ENCODE measurements at regions not wholly inside any gene's neighbourhood (a gene's known extent, or its start where the extent isn't known, plus 50 kb on each side); places are given as distances from the start of the nearest gene placed in this dataset.

DNA sequence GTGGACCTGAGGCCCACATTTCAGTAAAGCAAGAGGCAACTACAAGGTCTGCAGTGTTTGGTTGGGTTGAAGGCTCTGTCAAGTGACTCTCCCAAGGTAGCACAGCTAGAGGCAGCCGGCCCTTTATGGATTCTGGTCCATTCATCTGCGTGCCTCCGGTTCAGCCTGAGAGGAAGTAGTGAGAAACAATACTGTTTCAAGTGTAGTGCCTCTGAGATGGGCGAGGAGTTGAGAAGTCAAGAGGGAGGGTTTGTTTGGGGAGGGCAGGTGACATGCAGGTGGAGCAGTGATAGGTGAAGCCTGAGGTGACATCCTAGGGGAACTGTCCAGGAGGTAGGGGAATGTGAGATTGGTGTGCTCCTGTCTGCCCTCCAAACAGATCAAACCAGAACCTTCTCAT, 933.5 kb downstream of the VRK1 start:
- in situ Hi-C loops (cut with MboI; ENCODE audit: low sequenced_read_pairs) = no loop called here
- Histone ChIP-seq H3K4ac (ENCODE audit: low read depth, low read length) (no peak overlapping the region), H3K27me3 (ENCODE audit: control insufficient read depth, insufficient read depth, low read length) (no peaks in the 10 kb centered on the region), H2BK15ac (ENCODE audit: low read depth, low read length) (no peak overlapping the region), H2BK120ac (ENCODE audit: low read depth, low read length) (no peak overlapping the region), H3K36me3 (ENCODE audit: control insufficient read depth, insufficient read depth, low read length) (no peaks in the 10 kb centered on the region), H4K20me1 (ENCODE audit: insufficient read depth, low read length) (no peaks in the 10 kb centered on the region), H2AK9ac (replicated peaks; ENCODE audit: low read depth, low read length, poor library complexity) (no peak overlapping the region), H2AK5ac (ENCODE audit: low read depth, low read length) (no peak overlapping the region), H2BK20ac (ENCODE audit: low read depth, low read length) (no peak overlapping the region), H3K9me1 (ENCODE audit: insufficient read depth, low read length) (no peaks in the 10 kb centered on the region), H3K56ac (ENCODE audit: extremely low read depth, insufficient read depth, low read length) (no peak overlapping the region), H4K5ac (ENCODE audit: low read depth, low read length) (no peak overlapping the region), H2BK5ac (ENCODE audit: low read depth, low read length, poor library complexity, severe bottlenecking) (no peak overlapping the region), H3K79me1 (ENCODE audit: low read depth in 1 of 2, low read length in 2 of 2) (no peaks in the 10 kb centered on the region), H3K4me1 (ENCODE audit: control insufficient read depth, insufficient read depth, low read length) (no peaks in the 10 kb centered on the region), H3K4me2 (ENCODE audit: low read depth, low read length) (no peak overlapping the region), H3K9ac (ENCODE audit: low read depth, low read length) (no peak overlapping the region), H3K9me3 (ENCODE audit: control insufficient read depth, insufficient read depth, low read length) (peaks cover 14% of the 10 kb centered on the region), H3K27ac (ENCODE audit: insufficient read depth, low read length) (no peak overlapping the region), H3K18ac (ENCODE audit: low read depth, low read length) (no peak overlapping the region), H4K8ac (ENCODE audit: low read depth in 2 of 2, low read length in 2 of 2) (no peak overlapping the region), H3K23ac (ENCODE audit: low read depth, low read length) (no peak overlapping the region), H2AFZ (replicated peaks; ENCODE audit: low read length, poor library complexity) (no peak overlapping the region), H3K4me3 (ENCODE audit: insufficient read depth, low read depth, low read length) (no peak overlapping the region), H3K14ac (replicated peaks; ENCODE audit: low read depth, low read length) (no peak overlapping the region), H4K91ac (ENCODE audit: insufficient read depth, low read depth, low read length) (no peak overlapping the region)
- CTCF ChIA-PET = no interaction called here
- TF ChIP-seq MAZ (IDR thresholded peaks at IDR 0.05; ENCODE audit: borderline replicate concordance, low read depth, low read length) = no peak
- TF ChIP-seq, protein P1, sequence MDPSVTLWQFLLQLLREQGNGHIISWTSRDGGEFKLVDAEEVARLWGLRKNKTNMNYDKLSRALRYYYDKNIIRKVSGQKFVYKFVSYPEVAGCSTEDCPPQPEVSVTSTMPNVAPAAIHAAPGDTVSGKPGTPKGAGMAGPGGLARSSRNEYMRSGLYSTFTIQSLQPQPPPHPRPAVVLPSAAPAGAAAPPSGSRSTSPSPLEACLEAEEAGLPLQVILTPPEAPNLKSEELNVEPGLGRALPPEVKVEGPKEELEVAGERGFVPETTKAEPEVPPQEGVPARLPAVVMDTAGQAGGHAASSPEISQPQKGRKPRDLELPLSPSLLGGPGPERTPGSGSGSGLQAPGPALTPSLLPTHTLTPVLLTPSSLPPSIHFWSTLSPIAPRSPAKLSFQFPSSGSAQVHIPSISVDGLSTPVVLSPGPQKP (IDR thresholded peaks at IDR 0.05; ENCODE audit: borderline replicate concordance, low read depth, low read length) = no peak
- no TSS peak for BruUV-seq (replicated peaks)
- DNase-seq (no peak), ATAC-seq (ENCODE audit: low read depth) (no peak)
- no CpG with 5 or more reads among the region's 4 CpGs for WGBS, 2 experiments (ENCODE audit: extremely low coverage in 2 of 2, insufficient read length in 1 of 2)
- POLR2A ChIA-PET (ENCODE audit: unreplicated experiment) = no interaction called here
- dilution Hi-C loops (cut with HindIII; ENCODE audit: low sequenced_read_pairs, unreplicated experiment) = no loop called here
- intact Hi-C loops (cut with micrococcal nuclease) = no loop called here

All from IMR-90 (cell line).